DMS79 (cell line): ENCODE measurements at regions not wholly inside any gene's neighbourhood (a gene's known extent, or its start where the extent isn't known, plus 50 kb on each side); places are given as distances from the start of the nearest gene placed in this dataset.

Experiments
- DNase-seq: peaks from one replicate; lab custom pipeline; 2025; lab: John Stamatoyannopoulos, UW

- no peak for DNase-seq
Measured at GRCh38 chr6:14065350-14065749, 52.2 kb upstream of the CD83 start.

- DNase-seq, result peak; percentile 24
Measured at GRCh38 chr6:14066782-14067406, 50.7 kb upstream of the CD83 start.

GRCh38 chr6:14067656-14068055 is 49.9 kb upstream of the CD83 start:
- DNase-seq, result no peak
